ENCODE measurements at regions not wholly inside any gene's neighbourhood (a gene's known extent, or its start where the extent isn't known, plus 50 kb on each side); places are given as distances from the start of the nearest gene placed in this dataset.

DNA sequence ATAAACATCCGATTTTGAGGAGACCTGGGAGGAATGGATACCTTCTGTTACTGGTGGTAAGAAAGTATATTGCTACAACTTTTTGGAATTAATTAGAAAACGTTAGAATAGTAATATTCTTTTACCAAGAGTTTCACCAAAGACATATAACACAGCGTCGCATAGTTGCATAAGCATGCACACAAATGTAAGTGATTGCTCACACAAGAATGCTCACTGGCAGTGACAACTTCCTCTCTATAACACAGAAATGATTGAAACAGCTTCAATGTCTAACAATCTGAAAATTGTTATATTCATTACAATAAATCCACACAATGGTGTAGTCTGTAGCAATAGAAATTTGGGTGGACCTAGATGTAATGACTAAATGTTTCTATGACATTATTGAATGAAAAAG, 998.6 kb downstream of the TTLL7 start:
- TF ChIP-seq POLR2A (IDR thresholded peaks at IDR 0.05) (no peak), POLR2AphosphoS5 (IDR thresholded peaks at IDR 0.05) (no peak), CTCF (IDR thresholded peaks at IDR 0.05) (no peak)
